ENCODE measurements at regions not wholly inside any gene's neighbourhood (a gene's known extent, or its start where the extent isn't known, plus 50 kb on each side); places are given as distances from the start of the nearest gene placed in this dataset.

DNA sequence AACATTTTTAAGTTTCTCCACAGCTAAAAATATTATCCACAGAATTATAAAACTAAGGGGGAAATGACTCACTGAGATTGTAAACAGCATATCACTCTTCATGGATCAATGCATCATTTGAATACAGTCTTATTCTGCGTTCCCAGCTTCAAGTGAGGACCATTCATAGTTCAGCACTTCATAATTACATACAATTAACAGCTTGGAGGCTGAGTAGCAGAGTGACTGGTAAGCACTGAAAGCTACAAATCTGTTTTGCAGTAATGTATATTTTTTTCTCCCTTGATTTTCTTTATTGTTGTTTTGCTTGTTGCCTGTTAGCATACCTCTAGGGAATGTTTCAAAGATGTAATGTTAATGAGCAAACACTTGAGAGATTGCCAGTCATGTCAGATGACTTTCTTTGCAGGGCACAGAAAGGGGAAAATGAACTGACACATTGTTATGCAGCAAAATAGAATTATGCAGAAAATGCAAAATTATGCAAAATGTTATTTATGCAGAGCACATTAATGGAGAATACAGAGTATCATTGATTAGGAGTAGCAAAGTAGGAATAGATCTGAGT, 138.6 kb downstream of the RPS29 start:
- POLR2A ChIA-PET, result no interaction called here
- 8% methylated on average over 1 of the region's 1 CpG for WGBS (ENCODE audit: low lambda C conversion rate)
- Histone ChIP-seq H3K9me2 (no peaks in the 10 kb centered on the region), H3K4me1 (ENCODE audit: control insufficient read depth in 1 of 2, insufficient read depth in 2 of 2, low read depth in 1 of 2, low read length in 1 of 2) (peaks cover 0 to 4% of the 10 kb centered on the region in 2 experiments; a peak in 1 of 4 replicates), H3K4me2 (no peak overlapping the region), H3K27ac (ENCODE audit: low read depth in 2 of 2, low read length in 1 of 2) (no peak overlapping the region), H3K36me3 (replicated peaks in 1 of 2; ENCODE audit: control insufficient read depth in 1 of 2, insufficient read depth in 2 of 2, low read length in 1 of 2) (no peaks in the 10 kb centered on the region), H3K9me3 (no peaks in the 10 kb centered on the region), H3K9ac (no peak overlapping the region), H4K20me1 (ENCODE audit: insufficient read depth) (no peaks in the 10 kb centered on the region), H3K4me3 (ENCODE audit: low read depth in 2 of 2, low read length in 1 of 2) (no peak overlapping the region), H2AFZ (ENCODE audit: low read depth) (no peak overlapping the region), H3K79me2 (ENCODE audit: insufficient read depth) (no peaks in the 10 kb centered on the region), H3F3A (replicated peaks; ENCODE audit: insufficient read depth) (no peaks in the 10 kb centered on the region), H3K27me3 (ENCODE audit: insufficient read depth) (no peaks in the 10 kb centered on the region)
- no peak for DNase-seq
- CTCF ChIA-PET, result interaction anchor here (1.0 to 9.6 kb wide), 4 partner anchors 14 to 141 kb away, joined by 3 to 80 read pairs (median 6); no protein-coding TSS in a partner anchor
- TF ChIP-seq, protein P1, sequence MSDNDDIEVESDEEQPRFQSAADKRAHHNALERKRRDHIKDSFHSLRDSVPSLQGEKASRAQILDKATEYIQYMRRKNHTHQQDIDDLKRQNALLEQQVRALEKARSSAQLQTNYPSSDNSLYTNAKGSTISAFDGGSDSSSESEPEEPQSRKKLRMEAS (IDR thresholded peaks at IDR 0.05; ENCODE audit: low read depth), result no peak
- TF ChIP-seq GATA2 (CRISPR knock-in tag; IDR thresholded peaks at IDR 0.05) (no peak), ELF1 (IDR thresholded peaks at IDR 0.05) (no peak), TAF1 (IDR thresholded peaks at IDR 0.05; ENCODE audit: borderline replicate concordance, low read depth, low read length) (no peak), MEF2A (IDR thresholded peaks at IDR 0.05; ENCODE audit: borderline replicate concordance, low read depth) (no peak)

DNA sequence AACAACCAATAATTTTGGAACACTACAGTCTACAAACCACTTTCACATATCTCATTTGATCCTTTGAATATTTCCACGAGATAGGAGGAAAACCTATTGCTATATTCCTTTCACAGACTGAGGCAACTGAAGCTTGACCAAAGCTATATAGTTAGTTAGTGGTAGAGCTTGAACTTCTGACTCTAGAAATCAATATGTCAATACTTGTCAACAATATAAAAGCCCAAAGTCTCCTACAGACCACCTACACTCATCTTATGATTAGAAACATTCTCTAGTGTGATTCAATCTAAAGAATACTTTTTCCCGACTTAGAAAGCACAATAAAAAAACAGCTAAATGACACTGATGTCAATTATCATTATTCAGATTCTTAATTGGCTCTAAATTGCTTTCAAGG, 139.4 kb downstream of the RPS29 start:
- Histone ChIP-seq H3K36me3 (replicated peaks in 1 of 2; ENCODE audit: control insufficient read depth in 1 of 2, insufficient read depth in 2 of 2, low read length in 1 of 2) (no peaks in the 10 kb centered on the region), H3K9me3 (no peaks in the 10 kb centered on the region), H3K9me2 (no peaks in the 10 kb centered on the region), H3K4me1 (ENCODE audit: control insufficient read depth in 1 of 2, insufficient read depth in 2 of 2, low read depth in 1 of 2, low read length in 1 of 2) (peaks cover 0 to under 1% of the 10 kb centered on the region in 2 experiments; a peak in 1 of 4 replicates), H3K27me3 (ENCODE audit: insufficient read depth) (no peaks in the 10 kb centered on the region), H3K4me3 (ENCODE audit: low read depth in 2 of 2, low read length in 1 of 2) (no peak overlapping the region), H4K20me1 (ENCODE audit: insufficient read depth) (no peaks in the 10 kb centered on the region), H3K79me2 (ENCODE audit: insufficient read depth) (no peaks in the 10 kb centered on the region), H3K4me2 (no peak overlapping the region), H3K27ac (ENCODE audit: low read depth in 2 of 2, low read length in 1 of 2) (no peak overlapping the region), H2AFZ (ENCODE audit: low read depth) (no peak overlapping the region), H3K9ac (no peak overlapping the region), H3F3A (replicated peaks; ENCODE audit: insufficient read depth) (no peaks in the 10 kb centered on the region)
- ChIA-PET CTCF (interaction anchor here (1.0 to 9.6 kb wide), 3 partner anchors 14 to 141 kb away, joined by 3 to 80 read pairs (median 4); no protein-coding TSS in a partner anchor), POLR2A (no interaction called here)
- WGBS (ENCODE audit: low lambda C conversion rate), result 0% methylated on average over 2 of the region's 2 CpGs
- no peak for DNase-seq
- TF ChIP-seq SIN3A (IDR thresholded peaks at IDR 0.05; ENCODE audit: borderline replicate concordance, low read depth, low read length) (no peak), FOXJ3 (CRISPR knock-in tag; IDR thresholded peaks at IDR 0.05) (no peak), RFX5 (IDR thresholded peaks at IDR 0.05; ENCODE audit: low read length) (no peak), JUND (IDR thresholded peaks at IDR 0.05) (no peak), NRF1 (IDR thresholded peaks at IDR 0.05; ENCODE audit: low read depth, low read length) (no peak), YY1 (IDR thresholded peaks at IDR 0.05; ENCODE audit: low read depth) (no peak), FOXM1 (IDR thresholded peaks at IDR 0.05; ENCODE audit: low read depth) (no peak), CHD2 (IDR thresholded peaks at IDR 0.05; ENCODE audit: low read length, partially characterized antibody) (no peak), FOSL2 (IDR thresholded peaks at IDR 0.05; ENCODE audit: borderline replicate concordance, low read depth) (no peak), NFIC (IDR thresholded peaks at IDR 0.05; ENCODE audit: borderline replicate concordance) (no peak), GATA2 (CRISPR knock-in tag; IDR thresholded peaks at IDR 0.05) (no peak)
- TF ChIP-seq, protein P2, sequence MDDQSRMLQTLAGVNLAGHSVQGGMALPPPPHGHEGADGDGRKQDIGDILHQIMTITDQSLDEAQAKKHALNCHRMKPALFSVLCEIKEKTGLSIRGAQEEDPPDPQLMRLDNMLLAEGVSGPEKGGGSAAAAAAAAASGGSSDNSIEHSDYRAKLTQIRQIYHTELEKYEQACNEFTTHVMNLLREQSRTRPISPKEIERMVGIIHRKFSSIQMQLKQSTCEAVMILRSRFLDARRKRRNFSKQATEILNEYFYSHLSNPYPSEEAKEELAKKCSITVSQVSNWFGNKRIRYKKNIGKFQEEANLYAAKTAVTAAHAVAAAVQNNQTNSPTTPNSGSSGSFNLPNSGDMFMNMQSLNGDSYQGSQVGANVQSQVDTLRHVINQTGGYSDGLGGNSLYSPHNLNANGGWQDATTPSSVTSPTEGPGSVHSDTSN (IDR thresholded peaks at IDR 0.05), result no peak
- TF ChIP-seq, protein P3, sequence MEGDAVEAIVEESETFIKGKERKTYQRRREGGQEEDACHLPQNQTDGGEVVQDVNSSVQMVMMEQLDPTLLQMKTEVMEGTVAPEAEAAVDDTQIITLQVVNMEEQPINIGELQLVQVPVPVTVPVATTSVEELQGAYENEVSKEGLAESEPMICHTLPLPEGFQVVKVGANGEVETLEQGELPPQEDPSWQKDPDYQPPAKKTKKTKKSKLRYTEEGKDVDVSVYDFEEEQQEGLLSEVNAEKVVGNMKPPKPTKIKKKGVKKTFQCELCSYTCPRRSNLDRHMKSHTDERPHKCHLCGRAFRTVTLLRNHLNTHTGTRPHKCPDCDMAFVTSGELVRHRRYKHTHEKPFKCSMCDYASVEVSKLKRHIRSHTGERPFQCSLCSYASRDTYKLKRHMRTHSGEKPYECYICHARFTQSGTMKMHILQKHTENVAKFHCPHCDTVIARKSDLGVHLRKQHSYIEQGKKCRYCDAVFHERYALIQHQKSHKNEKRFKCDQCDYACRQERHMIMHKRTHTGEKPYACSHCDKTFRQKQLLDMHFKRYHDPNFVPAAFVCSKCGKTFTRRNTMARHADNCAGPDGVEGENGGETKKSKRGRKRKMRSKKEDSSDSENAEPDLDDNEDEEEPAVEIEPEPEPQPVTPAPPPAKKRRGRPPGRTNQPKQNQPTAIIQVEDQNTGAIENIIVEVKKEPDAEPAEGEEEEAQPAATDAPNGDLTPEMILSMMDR (IDR thresholded peaks at IDR 0.05), result no peak
- TF ChIP-seq, protein P4, sequence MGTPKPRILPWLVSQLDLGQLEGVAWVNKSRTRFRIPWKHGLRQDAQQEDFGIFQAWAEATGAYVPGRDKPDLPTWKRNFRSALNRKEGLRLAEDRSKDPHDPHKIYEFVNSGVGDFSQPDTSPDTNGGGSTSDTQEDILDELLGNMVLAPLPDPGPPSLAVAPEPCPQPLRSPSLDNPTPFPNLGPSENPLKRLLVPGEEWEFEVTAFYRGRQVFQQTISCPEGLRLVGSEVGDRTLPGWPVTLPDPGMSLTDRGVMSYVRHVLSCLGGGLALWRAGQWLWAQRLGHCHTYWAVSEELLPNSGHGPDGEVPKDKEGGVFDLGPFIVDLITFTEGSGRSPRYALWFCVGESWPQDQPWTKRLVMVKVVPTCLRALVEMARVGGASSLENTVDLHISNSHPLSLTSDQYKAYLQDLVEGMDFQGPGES (IDR thresholded peaks at IDR 0.05; ENCODE audit: low read depth, low read length), result no peak
- TF ChIP-seq, protein P5, sequence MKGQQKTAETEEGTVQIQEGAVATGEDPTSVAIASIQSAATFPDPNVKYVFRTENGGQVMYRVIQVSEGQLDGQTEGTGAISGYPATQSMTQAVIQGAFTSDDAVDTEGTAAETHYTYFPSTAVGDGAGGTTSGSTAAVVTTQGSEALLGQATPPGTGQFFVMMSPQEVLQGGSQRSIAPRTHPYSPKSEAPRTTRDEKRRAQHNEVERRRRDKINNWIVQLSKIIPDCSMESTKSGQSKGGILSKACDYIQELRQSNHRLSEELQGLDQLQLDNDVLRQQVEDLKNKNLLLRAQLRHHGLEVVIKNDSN (IDR thresholded peaks at IDR 0.05; ENCODE audit: borderline replicate concordance, low read depth), result no peak

All from SK-N-SH (cell line).